Left forelimb (tissue), 1 donor: ENCODE measurements at regions not wholly inside any gene's neighbourhood (a gene's known extent, or its start where the extent isn't known, plus 50 kb on each side); places are given as distances from the start of the nearest gene placed in this dataset.
"Not testable (repeated sequence)": the region's sequence is repeated elsewhere in the genome, so short reads cannot be mapped to it uniquely, and the experiment has no call there.

Experiments used
- DNase-seq: peaks from one replicate; pipeline ENCODE4 v3.0.0-alpha.2; 2018; ENCODE audit warnings: low spot score

GRCh38 chr20:53872561-53873229 lies 197.7 kb downstream of the BCAS1 start:
- no peak for DNase-seq

GRCh38 chr20:53872081-53872541 lies 198.3 kb downstream of the BCAS1 start:
- no peak for DNase-seq

DNA sequence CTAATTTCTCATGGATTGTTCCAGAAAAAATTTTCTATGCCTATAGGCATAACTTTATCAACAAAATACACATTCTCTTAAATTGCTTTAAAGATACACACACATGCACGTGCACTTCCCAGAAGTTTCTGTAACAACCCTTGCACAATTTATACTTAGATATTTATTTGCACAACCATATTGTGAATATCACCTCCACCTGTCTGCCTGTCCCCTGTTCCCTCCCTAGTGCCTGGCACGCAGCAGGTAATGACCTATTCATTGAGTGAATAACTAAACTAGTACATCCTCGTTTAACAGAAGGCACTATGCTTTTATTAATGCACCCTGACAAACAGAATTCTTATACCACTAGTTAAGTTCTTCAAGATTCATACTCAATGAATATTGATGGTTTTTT lies 198.9 kb downstream of the BCAS1 start:
- no peak for DNase-seq

GRCh38 chr20:53870426-53871315 lies 199.7 kb downstream of the BCAS1 start:
- DNase-seq, result no peak

GRCh38 chr20:53869466-53870258 lies 200.7 kb downstream of the BCAS1 start:
- DNase-seq, result no peak

- DNase-seq, result no peak
Observed at GRCh38 chr20:53867741-53868351, 202.5 kb downstream of the BCAS1 start.

DNA sequence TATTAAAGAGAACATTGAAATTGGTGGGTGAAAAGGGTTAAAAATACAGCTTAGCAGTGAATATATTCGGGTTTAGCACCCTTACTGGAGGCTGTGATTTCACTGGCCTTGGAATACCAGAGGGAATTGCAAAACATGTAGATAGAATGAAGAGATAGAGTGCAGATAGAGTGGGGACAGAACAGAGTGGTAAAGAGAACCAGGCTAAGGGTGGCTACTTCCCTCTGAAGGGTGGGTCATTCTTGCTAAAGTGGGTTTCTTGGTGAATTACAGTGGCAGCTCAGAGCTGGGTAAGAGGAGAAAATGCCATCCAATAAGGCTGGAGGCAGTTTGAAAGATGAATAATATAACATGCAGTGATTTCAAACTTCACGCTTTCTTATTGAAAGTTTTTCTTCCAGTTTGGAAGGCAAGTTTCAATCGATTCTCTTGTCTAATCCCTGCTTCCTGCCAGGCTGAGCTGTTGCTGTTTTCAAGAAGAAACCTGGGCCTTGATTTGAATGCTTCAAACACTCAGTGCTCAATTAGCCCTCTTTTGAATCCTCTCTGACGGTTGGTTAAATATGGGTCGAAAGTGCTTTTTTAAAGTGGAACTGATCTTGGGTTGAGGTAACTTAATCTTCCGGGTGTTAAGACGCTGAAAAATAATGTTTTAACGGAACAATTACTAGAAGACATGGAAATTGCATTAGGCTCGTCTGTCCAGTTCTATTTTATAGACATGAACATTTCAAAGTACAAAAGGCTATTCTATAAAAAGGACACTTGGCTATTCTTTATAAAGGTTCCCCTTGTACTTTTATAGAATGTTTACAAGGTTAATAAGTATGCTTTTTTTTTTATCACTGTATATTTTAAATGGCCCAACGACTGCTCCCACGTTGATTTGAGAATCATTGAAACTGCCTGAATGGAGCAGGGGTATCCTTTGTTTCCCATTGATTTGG lies 203.3 kb downstream of the BCAS1 start:
- no peak for DNase-seq

DNA sequence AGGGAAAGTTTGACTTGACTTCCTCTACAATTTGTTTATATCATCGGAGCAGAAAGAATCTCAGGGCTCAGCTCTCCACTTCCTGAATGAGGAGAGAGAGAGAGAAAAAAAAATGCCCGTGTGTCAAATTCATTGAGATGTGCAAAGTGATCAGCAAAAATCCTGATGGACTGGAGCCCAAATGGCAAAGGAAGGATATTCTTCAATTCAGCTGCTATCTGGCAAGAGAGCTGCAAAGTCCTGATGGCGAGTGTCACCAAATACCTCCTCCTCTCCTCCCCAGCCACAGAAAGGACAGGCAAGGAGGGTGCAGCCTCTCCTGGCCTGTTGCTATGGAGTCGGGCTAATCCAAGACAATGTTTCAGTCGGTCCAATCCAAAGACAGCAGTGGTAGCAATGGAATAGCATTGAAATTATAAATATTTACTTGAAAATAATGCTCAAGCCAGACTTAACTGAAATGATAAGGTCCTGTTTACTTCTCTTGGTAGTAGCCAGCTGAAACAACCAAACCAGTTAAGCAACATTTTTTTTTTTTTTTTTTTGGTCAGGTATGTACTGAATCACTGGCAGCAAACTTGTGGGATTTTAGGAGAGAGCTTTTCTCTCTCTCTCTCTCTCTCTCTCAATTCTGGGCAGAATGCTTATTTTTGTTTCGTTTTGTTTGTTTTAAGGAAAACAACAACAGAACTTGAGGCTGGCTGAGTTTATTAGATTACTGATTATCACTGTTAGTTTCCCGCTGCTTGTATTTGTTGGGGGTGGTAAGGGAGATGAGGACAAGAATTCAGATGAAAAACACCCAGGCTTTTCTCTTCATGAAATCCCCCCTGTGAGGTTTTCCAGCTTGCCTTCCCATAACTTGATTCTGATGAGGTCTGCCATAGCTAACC lies 204.2 kb downstream of the BCAS1 start:
- DNase-seq, result peak; percentile 71

DNA sequence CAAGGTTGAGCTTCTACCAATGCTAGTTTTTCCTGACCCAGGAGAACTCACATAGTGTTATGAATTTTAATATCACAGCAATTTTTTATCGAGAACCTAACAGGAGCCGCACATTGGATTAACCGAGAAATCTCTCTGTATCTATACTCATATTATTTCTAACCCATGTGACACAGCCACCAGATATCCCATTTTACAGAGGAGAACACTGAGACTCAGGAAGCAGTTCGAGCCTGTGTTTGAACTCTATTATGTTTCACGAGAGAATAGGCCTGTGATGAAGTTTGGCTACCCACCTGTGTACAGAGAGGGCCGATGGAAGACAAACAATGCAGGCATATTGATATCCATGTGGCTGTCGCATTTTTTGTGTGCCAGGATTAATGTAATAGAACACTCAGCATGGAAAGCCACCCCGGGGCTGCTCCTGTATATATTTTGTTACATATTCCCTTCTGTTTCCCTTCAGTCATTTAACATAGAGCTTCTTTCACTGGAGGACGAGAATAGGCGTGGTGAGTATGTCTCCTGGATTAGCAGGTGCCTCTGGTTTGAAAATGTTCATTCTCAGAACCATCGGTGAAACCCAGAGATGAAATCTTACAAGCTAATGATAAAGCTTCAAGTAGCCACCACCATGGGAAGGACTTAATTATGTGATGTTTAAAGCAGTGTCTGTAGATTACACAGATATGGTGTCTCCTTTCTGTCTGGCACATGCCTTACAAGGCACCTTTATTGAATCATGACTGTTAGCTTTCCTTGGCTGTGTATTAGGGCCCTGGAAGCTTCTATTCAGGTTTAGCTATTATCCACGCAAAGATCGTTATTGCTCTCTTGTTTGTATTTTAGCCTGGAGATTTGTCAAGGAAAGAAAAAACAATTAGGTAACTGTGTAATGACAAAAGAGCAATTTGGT lies 205.4 kb downstream of the BCAS1 start:
- not testable (repeated sequence) for DNase-seq

DNA sequence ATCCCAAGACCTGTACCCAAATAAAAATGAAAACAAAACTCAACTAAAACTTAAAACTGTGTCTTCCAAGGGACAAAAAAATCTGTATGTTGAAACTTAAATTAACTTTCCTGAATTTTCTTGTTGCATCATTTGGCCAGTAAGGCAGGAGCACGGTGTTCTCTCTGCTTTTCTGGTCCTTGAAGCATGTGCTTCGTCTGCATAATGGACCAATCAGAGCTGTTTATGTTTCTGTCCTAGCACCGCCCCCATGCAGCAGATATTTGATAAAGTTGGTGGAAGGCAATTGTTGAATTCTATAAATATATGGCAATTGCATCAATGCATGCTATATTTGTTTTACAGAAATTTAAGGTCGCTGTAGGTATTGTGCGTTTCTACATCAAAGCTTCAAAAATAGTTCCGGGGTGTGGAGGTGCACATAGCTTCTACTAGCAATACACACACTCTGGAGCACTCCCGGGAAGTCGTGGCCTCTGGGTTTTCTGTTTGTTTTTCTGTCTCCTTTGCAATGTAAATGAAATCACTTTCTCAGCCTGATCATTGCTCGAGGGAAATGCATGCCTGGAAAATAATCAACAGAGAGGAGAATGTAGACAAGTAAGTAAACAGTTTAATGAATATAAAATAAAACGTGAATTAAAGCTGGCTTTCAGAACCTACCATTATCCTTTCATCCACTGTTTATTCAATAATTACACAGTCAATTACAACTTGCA lies 206.3 kb downstream of the BCAS1 start:
- not testable (repeated sequence) for DNase-seq

DNA sequence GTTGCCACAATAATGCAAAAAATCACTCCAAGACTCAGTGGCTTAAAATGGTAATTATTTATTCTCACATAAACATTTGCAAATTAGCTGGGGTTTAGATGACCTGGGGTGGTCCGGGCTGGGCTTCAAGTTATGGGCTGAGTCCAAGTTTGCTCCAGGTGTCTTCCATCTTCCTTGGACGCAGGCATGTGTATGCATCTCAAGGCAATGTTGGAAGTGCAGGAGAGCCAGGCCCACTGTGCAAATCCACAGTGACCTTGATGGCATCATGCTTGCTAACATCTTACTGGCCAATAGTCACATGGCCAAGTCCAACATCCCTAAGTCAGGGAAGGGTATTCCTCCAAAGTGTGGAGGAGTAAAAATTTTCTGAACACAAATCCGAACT lies 206.9 kb downstream of the BCAS1 start:
- DNase-seq, result not testable (repeated sequence)

DNA sequence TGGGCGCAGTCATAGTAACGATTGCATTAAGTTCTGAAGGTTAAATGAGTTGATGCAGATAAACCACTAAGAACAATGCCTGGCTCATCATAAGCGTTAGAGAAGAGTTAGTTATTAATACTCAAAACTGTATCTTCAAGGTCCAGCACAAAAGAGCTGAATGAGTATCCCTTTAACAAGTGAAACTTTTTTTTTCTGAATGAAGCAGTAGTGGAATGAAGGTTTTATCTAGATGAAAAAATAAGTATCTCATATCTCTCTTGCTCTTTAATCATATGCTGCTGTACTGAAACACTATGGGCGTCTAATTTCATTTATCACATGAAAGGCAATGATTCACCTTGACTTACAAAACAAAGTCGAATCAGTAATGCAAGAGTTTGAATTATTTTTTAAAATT lies 207.4 kb downstream of the BCAS1 start:
- not testable (repeated sequence) for DNase-seq

DNA sequence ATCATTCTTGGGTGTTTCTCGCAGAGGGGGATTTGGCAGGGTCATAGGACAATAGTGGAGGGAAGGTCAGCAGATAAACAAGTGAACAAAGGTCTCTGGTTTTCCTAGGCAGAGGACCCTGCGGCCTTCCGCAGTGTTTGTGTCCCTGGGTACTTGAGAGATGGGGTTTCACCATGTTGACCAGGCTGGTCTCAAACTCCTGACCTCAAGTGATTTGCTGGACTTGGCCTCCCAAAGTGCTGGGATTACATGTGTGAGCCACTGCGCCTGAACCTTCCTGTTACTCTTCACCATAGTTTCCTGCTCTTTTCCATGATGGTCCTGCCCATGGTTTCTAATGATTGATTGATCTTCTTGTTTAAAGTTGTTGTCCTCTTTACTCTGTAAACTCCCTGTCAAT lies 207.9 kb downstream of the BCAS1 start:
- DNase-seq, result not testable (repeated sequence)

GRCh38 chr20:53862136-53862397 lies 208.3 kb downstream of the BCAS1 start:
- DNase-seq, result not testable (repeated sequence)

DNA sequence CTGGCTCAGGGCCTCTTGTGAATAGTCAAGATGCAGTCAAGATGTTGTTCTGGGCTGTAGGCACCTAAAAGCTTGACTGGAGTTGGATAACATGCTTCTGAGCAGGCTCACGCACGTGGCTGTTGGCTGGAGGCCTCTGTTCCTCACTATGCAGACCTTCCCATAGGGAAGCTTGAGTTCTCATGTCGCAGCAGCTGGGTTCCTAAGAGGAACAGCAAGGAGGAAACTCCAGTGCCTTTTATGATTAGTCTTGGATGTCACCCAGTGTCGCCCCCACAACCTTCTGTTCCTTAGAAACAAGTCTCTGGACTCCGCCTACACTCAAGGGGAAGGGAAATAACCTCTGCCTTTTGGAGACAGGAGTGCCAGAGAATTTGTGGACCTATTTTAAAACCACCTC lies 210.7 kb downstream of the BCAS1 start:
- peak; percentile 79 for DNase-seq

- DNase-seq, result not testable (repeated sequence)
Observed at GRCh38 chr20:53859009-53859408, 211.4 kb downstream of the BCAS1 start.

DNA sequence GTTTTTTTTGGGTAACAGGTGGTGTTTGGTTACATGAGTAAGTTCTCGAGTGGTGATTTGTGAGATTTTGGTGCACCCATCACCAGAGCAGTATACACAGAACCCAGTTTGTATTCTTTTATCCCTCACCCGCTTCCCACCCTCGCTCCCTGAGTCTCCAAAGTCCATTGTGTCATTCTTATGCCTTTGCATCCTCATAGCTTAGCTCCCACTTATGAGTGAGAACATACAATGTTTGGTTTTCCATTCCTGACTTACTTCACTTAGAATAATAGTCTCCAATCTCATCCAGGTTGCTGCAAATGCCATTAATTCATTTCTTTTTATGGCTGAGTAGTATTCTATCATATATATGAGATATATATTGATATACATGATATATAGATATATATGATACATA lies 211.9 kb downstream of the BCAS1 start:
- DNase-seq, result not testable (repeated sequence)

DNA sequence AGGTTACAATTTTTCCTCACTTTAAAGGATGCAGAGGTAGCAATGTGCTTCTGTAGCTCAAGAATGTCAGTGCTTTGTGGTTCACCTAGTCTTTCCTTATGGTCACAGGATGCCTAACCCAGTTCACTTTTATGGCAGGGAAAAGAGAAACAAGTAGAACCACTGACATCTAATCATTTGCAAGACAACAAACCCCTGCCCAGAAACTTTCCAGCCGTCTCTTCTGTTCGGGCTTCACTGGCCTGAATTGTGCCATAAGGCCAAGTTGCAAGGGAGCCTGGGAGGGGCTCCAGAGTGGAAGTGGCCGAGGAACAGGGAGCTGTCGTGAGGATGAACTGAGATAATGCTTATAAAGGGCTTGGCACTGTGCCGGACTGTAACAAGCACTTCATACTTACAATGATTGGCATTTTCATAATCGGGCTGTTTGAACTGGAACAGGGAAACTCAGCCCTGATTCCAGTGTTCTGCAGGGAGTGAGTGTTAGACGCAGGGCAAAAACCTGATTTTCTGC lies 212.6 kb downstream of the BCAS1 start:
- DNase-seq, result no peak
